GM18511 (cell line): ENCODE measurements at regions not wholly inside any gene's neighbourhood (a gene's known extent, or its start where the extent isn't known, plus 50 kb on each side); places are given as distances from the start of the nearest gene placed in this dataset.

Experiments
- ATAC-seq: cut with Tn5 transposase; IDR thresholded peaks from one replicate; pipeline ENCODE4 v1.9.1; 2021; ENCODE audit warnings: mild to moderate bottlenecking, moderate library complexity; ENCODE audit not compliant: unreplicated experiment

- no peak for ATAC-seq
Measured at GRCh38 chr16:48105976-48106375, 49.8 kb downstream of the ABCC12 start.

GRCh38 chr16:48105456-48105855 is 50.3 kb downstream of the ABCC12 start:
- no peak for ATAC-seq

GRCh38 chr16:48103591-48103990 is 52.2 kb downstream of the ABCC12 start:
- ATAC-seq = no peak

GRCh38 chr16:48102083-48103008 is 53.4 kb downstream of the ABCC12 start:
- ATAC-seq = no peak

- ATAC-seq = peak; percentile 81
Measured at GRCh38 chr16:48101069-48101674, 54.6 kb downstream of the ABCC12 start.

- no peak for ATAC-seq
Measured at GRCh38 chr16:48099455-48099854, 56.3 kb downstream of the ABCC12 start.

GRCh38 chr16:48098472-48098871 is 57.3 kb downstream of the ABCC12 start:
- no peak for ATAC-seq

- ATAC-seq = no peak
Measured at GRCh38 chr16:48091117-48091516, 64.7 kb downstream of the ABCC12 start.

- ATAC-seq = peak; percentile 53
Measured at GRCh38 chr16:48089053-48089792, 66.6 kb downstream of the ABCC12 start.

GRCh38 chr16:48087639-48088038 is 68.2 kb downstream of the ABCC12 start:
- no peak for ATAC-seq

GRCh38 chr16:48086422-48086821 is 69.4 kb downstream of the ABCC12 start:
- no peak for ATAC-seq

- no peak for ATAC-seq
Measured at GRCh38 chr16:48085729-48086128, 70.1 kb downstream of the ABCC12 start.

GRCh38 chr16:48084826-48085225 is 71.0 kb downstream of the ABCC12 start:
- no peak for ATAC-seq

GRCh38 chr16:48082516-48082915 is 73.3 kb downstream of the ABCC12 start:
- ATAC-seq = no peak

- ATAC-seq = no peak
Measured at GRCh38 chr16:48081656-48082055, 74.1 kb downstream of the ABCC12 start.

- ATAC-seq = no peak
Measured at GRCh38 chr16:48076455-48077012, 79.3 kb downstream of the ABCC12 start.

- no peak for ATAC-seq
Measured at GRCh38 chr16:48075398-48075797, 80.4 kb downstream of the ABCC12 start.

GRCh38 chr16:48067388-48067787 is 88.4 kb downstream of the ABCC12 start:
- no peak for ATAC-seq

GRCh38 chr16:48064971-48065370 is 90.8 kb downstream of the ABCC12 start:
- no peak for ATAC-seq

- no peak for ATAC-seq
Measured at GRCh38 chr16:48062681-48063080, 93.1 kb downstream of the ABCC12 start.

GRCh38 chr16:48059936-48060335 is 95.9 kb downstream of the ABCC12 start:
- no peak for ATAC-seq
